Hematopoietic multipotent progenitor cell treated with erythropoietin and hydrocortisone succinate and interleukin-3 and kit ligand, for 4 days (in vitro differentiated cells): ENCODE measurements at regions not wholly inside any gene's neighbourhood (a gene's known extent, or its start where the extent isn't known, plus 50 kb on each side); places are given as distances from the start of the nearest gene placed in this dataset.

Source experiments
- DNase-seq: peaks from one replicate; pipeline ENCODE4 v3.0.0-alpha.2; 2015

DNA sequence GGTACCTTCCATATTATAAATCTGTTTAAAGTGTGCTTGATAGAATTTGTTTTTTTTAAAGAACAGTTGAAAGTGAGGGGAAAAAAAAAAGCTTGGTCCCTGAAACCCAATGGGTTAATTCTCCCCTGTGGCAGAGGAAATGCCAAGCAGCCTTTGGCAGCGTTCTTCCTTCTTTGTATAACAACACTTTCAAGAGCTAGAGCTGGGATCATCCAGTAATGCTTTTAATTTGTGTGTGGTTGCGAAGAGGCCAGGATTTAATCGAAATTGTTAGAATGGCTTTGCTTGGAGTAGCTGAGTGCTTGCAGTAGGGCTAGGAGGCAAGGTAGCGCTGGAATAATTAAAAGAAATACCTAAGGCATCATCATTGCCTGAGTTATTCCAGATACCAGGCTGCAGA, 692.0 kb downstream of the DHX35 start:
- DNase-seq: no peak

DNA sequence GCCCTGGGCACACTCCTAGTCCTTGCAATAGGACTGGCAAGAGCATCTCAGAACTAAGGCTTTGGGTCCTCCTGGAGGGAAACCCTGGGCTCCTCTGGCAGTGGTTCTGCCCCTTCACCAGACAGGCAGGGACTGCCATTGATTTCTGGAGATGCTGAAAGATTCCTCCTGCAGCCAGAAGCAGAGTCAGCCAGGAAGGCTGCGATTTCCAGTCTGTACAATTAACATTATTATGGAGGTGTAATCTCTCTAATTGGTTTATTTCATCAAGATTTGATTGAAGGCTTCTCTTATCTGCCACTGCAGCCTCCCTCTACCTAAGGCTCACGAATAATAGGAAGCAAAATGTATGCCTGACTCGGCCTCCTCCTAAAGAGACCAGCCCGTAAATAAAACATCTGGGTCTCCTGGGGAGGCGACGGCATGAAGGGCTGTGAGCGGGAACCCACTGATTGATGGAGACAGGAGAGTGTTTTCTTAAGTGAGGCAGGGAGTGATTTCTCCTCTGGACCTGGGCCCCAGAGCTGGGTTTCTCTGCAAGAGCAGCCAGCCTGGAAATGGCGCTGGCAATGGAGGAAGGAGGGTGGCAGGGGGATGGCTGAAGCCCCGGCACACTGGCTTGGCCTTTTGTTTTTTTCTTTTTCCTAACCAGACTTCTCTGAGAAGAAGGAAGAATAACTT, 689.6 kb downstream of the DHX35 start:
- DNase-seq: no peak

DNA sequence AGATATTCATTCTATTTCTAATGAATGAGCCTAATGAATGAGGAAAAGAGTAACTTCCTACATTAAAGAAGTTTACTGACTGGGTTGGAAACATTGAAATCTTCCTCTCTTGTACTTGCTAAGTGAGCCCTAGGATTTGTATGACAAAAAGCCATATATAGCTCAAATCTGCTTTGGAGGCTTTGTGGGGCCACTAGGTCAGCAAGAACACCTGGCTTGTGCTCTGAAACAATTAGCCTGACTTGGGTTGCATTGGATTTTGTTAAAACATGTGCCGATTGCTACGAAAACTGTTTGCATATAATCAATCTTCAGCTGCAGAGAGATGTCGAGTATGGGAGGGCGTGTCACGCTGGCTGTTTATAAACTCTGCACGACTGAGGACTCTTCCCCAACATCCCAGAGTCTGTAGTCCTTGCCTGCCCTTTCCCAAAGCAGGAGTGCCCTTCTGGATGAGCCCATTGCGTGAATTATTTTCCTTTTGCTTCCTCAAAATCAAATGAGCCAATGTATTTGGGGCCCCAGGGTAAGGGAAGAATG, 684.8 kb downstream of the DHX35 start:
- no peak for DNase-seq

- DNase-seq: no peak
Measured at GRCh38 chr20:39645131-39645530, 683.0 kb downstream of the DHX35 start.

DNA sequence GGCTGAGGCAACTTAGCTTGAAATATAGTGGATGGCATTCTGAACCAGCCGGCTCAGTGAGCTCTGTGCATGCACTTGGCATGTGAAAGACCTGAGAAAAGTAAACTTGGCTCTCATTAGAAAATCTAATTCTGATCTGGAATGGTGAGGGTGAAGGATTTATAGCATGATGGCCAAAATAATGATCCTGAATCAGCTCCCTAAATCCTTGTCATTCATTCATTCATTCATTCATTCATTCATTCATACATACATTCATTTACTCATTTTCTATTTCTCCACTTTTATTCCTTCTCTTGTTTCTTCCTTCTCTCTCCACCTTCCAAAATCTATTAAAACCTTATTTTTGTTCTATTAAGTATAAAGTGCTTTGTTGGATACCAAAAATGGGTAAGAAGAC, 681.1 kb downstream of the DHX35 start:
- no peak for DNase-seq

DNA sequence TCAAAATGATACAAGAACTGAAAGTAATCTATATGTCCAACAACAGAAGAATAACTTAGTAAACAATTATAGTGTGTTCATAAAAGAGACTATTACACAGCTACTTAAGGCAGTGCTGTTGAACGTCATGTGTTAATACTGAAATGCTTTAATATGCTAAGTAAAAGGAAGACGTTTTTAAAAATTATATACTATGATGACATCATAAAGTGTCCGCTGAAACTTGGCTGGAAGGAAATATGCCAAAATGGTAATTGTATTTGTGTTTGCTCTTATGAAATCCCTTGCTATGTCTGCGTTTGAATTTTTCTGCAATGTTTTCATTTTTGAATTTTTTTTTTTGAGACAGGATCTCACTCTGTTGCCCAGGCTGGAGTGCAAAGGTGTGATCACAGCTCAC, 679.3 kb downstream of the DHX35 start:
- no peak for DNase-seq

DNA sequence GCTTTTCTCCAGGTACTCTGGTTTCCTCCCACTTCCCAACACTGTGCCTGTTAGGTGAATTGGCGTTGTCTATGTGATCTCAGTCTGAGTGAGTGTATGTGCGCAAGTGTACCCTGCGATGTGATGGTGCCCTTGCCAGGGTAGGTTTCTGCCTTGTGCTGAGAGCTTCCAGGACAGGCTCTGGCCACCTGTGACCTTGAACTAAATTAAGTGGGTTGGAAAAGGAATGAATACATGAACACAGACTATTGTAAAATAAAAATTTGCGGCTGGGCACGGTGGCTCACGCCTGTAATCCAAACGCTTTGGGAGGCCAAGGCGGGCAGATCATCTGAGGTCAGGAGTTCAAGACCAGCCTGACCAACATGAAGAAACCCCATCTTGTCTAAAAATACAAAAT, 678.0 kb downstream of the DHX35 start:
- DNase-seq: no peak

DNA sequence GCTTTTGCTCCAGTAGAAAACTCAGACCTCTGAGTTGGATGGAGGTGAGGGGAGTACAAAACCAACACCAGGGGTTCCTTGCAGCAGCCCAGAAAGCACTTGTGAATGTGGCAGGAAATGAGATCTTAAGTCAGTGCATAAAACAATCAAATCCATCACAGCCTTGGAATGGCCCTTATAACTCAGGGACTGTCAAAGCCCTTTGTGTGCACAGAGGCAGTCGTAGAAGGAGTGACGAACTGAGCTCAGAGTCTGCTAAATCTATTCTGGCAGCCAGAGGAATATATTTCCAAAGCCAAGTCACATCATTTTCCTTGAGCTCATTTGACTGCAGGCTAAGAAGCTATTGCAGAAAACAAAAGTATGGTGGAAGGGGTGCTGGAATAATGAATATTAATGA, 676.6 kb downstream of the DHX35 start:
- DNase-seq: no peak

- DNase-seq: no peak
Measured at GRCh38 chr20:39633689-39634088, 671.5 kb downstream of the DHX35 start.

GRCh38 chr20:39632757-39633156, 670.6 kb downstream of the DHX35 start:
- DNase-seq: no peak

DNA sequence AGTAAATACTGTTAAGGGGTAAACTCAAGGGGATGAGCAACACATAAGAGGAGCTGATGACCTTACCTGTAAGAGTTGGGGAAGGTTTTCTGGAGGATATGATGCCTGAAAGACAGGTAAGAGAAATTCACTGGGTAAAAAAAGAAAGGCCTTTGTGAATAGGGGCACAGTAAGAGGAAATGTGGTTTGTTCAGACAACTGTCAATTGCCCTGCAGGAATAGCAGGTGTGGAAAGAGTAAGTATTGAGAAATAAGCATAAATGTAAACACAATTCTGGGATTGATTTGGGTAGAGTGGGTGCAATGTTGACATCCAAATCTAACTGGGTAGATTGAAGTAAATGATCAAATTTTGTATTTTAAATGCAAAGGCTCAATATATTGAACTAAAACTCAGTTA, 670.0 kb downstream of the DHX35 start:
- no peak for DNase-seq

GRCh38 chr20:39631557-39631956, 669.4 kb downstream of the DHX35 start:
- no peak for DNase-seq

DNA sequence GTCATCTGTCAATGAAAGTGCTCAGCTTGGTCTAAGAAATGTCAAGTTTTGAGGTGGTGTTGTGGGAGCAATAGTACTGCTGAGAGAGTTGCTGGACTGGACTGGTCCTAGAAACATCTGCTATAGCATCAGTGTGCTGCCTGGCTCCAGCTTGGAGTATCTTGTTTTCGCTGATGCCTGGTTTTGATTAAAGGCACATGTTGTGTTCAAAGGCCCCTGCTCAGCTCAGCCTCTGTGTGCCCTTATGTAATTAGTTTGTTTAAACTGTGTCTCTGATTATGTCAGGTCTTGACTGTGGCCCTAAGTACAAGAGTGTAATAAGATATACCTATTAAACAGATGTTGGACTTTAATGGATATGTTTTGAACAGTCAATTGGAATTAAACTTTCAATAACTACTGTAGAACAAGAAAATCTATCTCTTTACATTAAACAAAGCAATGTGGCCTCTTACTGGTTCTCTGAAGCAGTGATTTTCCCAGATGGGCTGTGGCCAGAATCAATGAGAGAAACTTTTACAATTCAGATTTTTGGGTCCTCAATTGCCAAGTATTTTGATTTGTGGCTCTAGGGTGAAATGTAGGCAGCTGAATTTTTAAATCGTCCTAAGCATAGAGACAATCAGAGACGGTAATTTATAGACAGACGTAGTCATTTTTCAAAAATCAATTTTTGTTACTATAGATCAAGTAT, 668.2 kb downstream of the DHX35 start:
- no peak for DNase-seq

- no peak for DNase-seq
Measured at GRCh38 chr20:39627765-39628164, 665.6 kb downstream of the DHX35 start.

DNA sequence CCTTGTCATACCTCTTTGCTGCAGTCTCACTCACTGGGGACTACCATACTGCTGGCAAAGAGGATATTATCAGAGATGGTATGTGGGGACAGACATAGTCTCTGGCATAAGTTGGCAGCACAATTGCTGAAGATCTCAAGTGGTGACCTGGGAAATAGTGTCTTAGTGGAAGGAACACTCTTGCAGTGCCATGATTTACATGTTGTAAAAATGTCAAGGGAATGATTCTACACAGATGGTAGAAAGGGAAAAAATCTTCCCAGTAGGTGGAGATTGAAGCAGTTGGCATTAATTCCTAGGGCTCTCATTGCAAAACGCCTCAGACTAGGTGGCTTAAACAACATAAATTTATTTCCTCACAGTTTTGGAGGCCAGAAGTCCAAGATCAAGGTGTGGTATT, 662.2 kb downstream of the DHX35 start:
- DNase-seq: no peak

- DNase-seq: no peak
Measured at GRCh38 chr20:39623584-39624234, 661.6 kb downstream of the DHX35 start.

GRCh38 chr20:39619271-39619785, 657.2 kb downstream of the DHX35 start:
- DNase-seq: no peak

GRCh38 chr20:39611901-39612300, 649.8 kb downstream of the DHX35 start:
- no peak for DNase-seq

DNA sequence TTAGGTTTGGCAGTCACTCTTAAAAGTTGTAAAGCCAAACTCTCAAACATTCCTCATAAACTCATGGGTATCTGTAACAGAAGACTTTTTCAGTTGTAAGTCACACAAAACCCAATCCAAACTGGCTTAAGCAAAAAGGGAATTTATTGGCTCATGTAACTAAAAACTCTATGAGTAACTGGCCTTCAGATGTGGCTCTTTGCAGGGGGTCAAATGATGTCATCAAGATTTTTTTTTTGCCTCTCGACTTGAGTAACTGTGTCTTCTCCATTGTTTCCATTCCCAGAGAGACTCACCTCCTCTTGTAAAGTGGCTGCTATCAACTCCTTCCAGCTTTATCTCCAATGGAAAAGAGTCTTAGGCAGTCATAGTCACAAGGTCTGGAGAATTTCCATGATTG, 645.0 kb downstream of the DHX35 start:
- DNase-seq: no peak

GRCh38 chr20:39605908-39606307, 643.8 kb downstream of the DHX35 start:
- DNase-seq: no peak

GRCh38 chr20:39605361-39605760, 643.2 kb downstream of the DHX35 start:
- no peak for DNase-seq

DNA sequence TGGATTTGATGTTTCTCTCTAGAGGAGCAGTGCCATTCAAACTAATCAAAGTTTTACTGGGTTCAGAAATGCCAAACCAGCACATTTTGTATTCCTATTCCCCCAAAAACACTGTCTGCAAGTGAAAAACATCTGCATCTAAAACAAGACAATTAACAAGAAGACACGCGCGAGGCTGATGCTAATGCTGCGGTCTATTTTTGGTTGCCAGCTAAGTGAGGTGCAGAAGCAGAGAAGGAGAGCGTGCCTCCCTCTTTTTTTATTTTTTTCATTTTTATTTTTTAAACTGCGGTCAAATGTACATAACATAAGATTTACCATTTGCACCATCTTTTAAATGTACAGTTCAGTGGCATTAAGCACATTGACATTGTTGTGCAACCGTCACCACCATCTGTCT, 641.1 kb downstream of the DHX35 start:
- DNase-seq: no peak

DNA sequence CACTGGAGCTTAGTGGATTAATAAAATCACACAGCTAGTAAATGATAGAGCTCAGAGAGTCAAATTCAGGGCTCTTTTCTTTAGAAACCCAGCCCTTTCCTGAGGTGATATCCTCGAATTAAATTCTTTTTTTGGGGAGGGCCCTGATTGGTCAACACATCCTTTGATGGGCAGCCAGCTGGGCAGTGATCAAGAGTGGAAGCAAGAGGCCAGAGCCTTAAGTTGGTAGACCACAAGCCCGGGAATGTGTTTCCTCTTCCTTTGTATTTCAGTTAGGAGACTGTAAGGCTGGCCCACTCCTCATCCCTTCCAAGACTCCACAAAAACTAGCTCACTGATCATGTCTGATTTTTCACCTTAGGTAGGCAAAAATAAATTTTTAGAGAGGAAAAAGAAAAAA, 640.5 kb downstream of the DHX35 start:
- DNase-seq: no peak

DNA sequence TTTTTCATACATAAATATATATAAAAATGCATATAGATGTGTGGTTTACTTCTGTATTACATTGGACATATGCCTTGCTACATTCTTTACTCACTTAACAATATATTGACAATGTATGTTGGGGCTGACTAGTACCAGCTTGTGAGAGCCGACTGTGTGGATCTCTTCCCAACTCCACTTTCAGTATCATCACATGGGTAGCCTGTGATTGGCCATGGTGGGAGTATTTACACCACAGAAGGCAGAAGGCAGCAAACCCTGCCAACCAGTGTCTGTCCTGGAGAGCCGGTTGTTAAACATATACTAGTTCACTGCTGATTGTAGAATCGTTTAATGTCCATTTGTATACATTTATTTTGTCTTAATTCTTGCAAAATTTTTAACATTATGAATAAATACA, 638.7 kb downstream of the DHX35 start:
- DNase-seq: no peak
